ENCODE measurements at regions not wholly inside any gene's neighbourhood (a gene's known extent, or its start where the extent isn't known, plus 50 kb on each side); places are given as distances from the start of the nearest gene placed in this dataset.

GRCh38 chr10:42112331-42113157 is 525.8 kb downstream of the ZNF33B start:
- TF ChIP-seq EZH2 (IDR thresholded peaks at IDR 0.05; ENCODE audit: insufficient read depth, poor library complexity, severe bottlenecking) (no peak), EZH2phosphoT487 (IDR thresholded peaks at IDR 0.05; ENCODE audit: insufficient read depth, low read depth) (no peak)

Data from GM23248 (cell line).